ENCODE measurements at regions not wholly inside any gene's neighbourhood (a gene's known extent, or its start where the extent isn't known, plus 50 kb on each side); places are given as distances from the start of the nearest gene placed in this dataset.
"Not testable (repeated sequence)": the region's sequence is repeated elsewhere in the genome, so short reads cannot be mapped to it uniquely, and the experiment has no call there.

GRCh38 chr5:68861099-68861498, 232.7 kb upstream of the SLC30A5 start:
- peaks cover 5 to 8% of the 10 kb centered on the region in 2 donors for H3K9me3 ChIP-seq
- in situ Hi-C loops (cut with MboI; ENCODE audit: low pct_ligation_motif_present in 1 of 4, low pct_unique_long_range_greater_than_20kb in 1 of 4, low sequenced_read_pairs in 3 of 4) (no loop called here), intact Hi-C loops (cut with DNase I; ENCODE audit: low total_unique reads) (no loop called here)
- no peaks in the 10 kb centered on the region for H3K4me1 ChIP-seq
- H3K27ac ChIP-seq = no peak overlapping the region
- no peak for DNase-seq
- no peak overlapping the region for H3K4me3 ChIP-seq
- H3K36me3 ChIP-seq = no peaks in the 10 kb centered on the region
- no peaks in the 10 kb centered on the region for H3K27me3 ChIP-seq
- TF ChIP-seq EP300 (IDR thresholded peaks at IDR 0.05; ENCODE audit: low read depth) = no peak
- no peak for TF ChIP-seq POLR2A (IDR thresholded peaks at IDR 0.05)
- no peak for TF ChIP-seq CTCF (IDR thresholded peaks at IDR 0.05)
- TF ChIP-seq POLR2AphosphoS5 (IDR thresholded peaks at IDR 0.05) = no peak

- peaks cover 5 to 8% of the 10 kb centered on the region in 2 donors for H3K9me3 ChIP-seq
- intact Hi-C loops (cut with DNase I; ENCODE audit: low total_unique reads) (no loop called here), in situ Hi-C loops (cut with MboI; ENCODE audit: low pct_ligation_motif_present in 1 of 4, low pct_unique_long_range_greater_than_20kb in 1 of 4, low sequenced_read_pairs in 3 of 4) (no loop called here)
- no peak for TF ChIP-seq POLR2A (IDR thresholded peaks at IDR 0.05)
- TF ChIP-seq CTCF (IDR thresholded peaks at IDR 0.05) = no peak
- no peak for TF ChIP-seq EP300 (IDR thresholded peaks at IDR 0.05; ENCODE audit: low read depth)
- no peak for TF ChIP-seq POLR2AphosphoS5 (IDR thresholded peaks at IDR 0.05)
- H3K36me3 ChIP-seq = no peaks in the 10 kb centered on the region
- no peak overlapping the region for H3K27ac ChIP-seq
- H3K4me1 ChIP-seq = no peaks in the 10 kb centered on the region
- no peaks in the 10 kb centered on the region for H3K27me3 ChIP-seq
- DNase-seq = no peak
- WGBS, 2 donors (ENCODE audit: low coverage in 1 of 2) = 81 to 88% methylated on average over 5 of the region's 5 CpGs
- H3K4me3 ChIP-seq = no peak overlapping the region
Observed at GRCh38 chr5:68862560-68862959, 231.3 kb upstream of the SLC30A5 start.

- in situ Hi-C loops (cut with MboI; ENCODE audit: low pct_ligation_motif_present in 1 of 4, low pct_unique_long_range_greater_than_20kb in 1 of 4, low sequenced_read_pairs in 3 of 4); H3K4me1 ChIP-seq; H3K4me3 ChIP-seq; H3K9me3 ChIP-seq; H3K27me3 ChIP-seq; DNase-seq; H3K36me3 ChIP-seq; intact Hi-C loops (cut with DNase I; ENCODE audit: low total_unique reads); H3K27ac ChIP-seq: not testable (repeated sequence)
- 83 to 88% methylated on average over 3 to 10 of the region's 11 CpGs for WGBS, 2 donors (ENCODE audit: low coverage in 1 of 2)
Observed at GRCh38 chr5:68865192-68865591, 228.6 kb upstream of the SLC30A5 start.

- intact Hi-C loops (cut with DNase I; ENCODE audit: low total_unique reads) (no loop called here), in situ Hi-C loops (cut with MboI; ENCODE audit: low pct_ligation_motif_present in 1 of 4, low pct_unique_long_range_greater_than_20kb in 1 of 4, low sequenced_read_pairs in 3 of 4) (no loop called here)
- DNase-seq = no peak
- Histone ChIP-seq H3K4me1 (no peaks in the 10 kb centered on the region), H3K4me3 (no peak overlapping the region), H3K9me3 (no peaks in the 10 kb centered on the region), H3K27me3 (no peaks in the 10 kb centered on the region), H3K36me3 (no peaks in the 10 kb centered on the region), H3K27ac (no peak overlapping the region)
- WGBS, 2 donors (ENCODE audit: low coverage in 1 of 2) = 78 to 80% methylated on average over 1 to 6 of the region's 6 CpGs
- TF ChIP-seq CTCF (IDR thresholded peaks at IDR 0.05) = no peak
- no peak for TF ChIP-seq POLR2A (IDR thresholded peaks at IDR 0.05)
- no peak for TF ChIP-seq EP300 (IDR thresholded peaks at IDR 0.05; ENCODE audit: low read depth)
- TF ChIP-seq POLR2AphosphoS5 (IDR thresholded peaks at IDR 0.05) = no peak
Observed at GRCh38 chr5:68872088-68872839, 221.6 kb upstream of the SLC30A5 start.

- no peaks in the 10 kb centered on the region for H3K4me1 ChIP-seq
- in situ Hi-C loops (cut with MboI; ENCODE audit: low pct_ligation_motif_present in 1 of 4, low pct_unique_long_range_greater_than_20kb in 1 of 4, low sequenced_read_pairs in 3 of 4) = no loop called here
- intact Hi-C loops (cut with DNase I; ENCODE audit: low total_unique reads) = no loop called here
- no peak for DNase-seq
- no peaks in the 10 kb centered on the region for H3K27me3 ChIP-seq
- WGBS, 2 donors (ENCODE audit: low coverage in 1 of 2) = 59 to 60% methylated on average over 4 of the region's 4 CpGs
- H3K9me3 ChIP-seq = no peaks in the 10 kb centered on the region
- H3K27ac ChIP-seq = no peak overlapping the region
- no peak overlapping the region for H3K4me3 ChIP-seq
- no peaks in the 10 kb centered on the region for H3K36me3 ChIP-seq
- no peak for TF ChIP-seq POLR2AphosphoS5 (IDR thresholded peaks at IDR 0.05)
Observed at GRCh38 chr5:68873198-68873597, 220.6 kb upstream of the SLC30A5 start.

Data from transverse colon (tissue), 4 donors.